Fibroblast of gingiva (primary cell): ENCODE measurements at regions not wholly inside any gene's neighbourhood (a gene's known extent, or its start where the extent isn't known, plus 50 kb on each side); places are given as distances from the start of the nearest gene placed in this dataset.
"Not testable (repeated sequence)": the region's sequence is repeated elsewhere in the genome, so short reads cannot be mapped to it uniquely, and the experiment has no call there.

Source experiments
- DNase-seq: peaks from one replicate; pipeline ENCODE4 v3.0.0-alpha.2; 2011; ENCODE audit warnings: low read depth

DNA sequence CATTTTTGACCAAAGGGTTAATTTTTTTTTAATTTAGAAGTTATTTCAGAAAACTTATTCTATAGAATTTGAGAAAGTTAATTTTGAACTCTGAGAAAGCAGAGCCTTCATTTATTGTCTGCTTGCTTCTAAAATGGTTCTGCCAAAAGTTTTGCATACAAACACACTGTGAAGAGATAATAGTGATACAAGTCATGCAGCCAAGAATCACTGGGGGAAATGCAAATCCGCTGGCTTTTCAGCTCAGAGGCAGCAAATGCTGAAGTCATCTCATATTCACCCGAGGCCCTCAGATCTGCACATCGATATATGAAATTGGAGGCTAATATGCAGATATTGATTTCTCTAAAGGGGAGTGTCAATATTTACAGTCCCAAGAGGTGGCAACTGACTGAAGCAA lies 186.2 kb downstream of the KIT start:
- DNase-seq: no peak

- DNase-seq: no peak
Observed at GRCh38 chr4:54843106-54843505, 185.3 kb downstream of the KIT start.

DNA sequence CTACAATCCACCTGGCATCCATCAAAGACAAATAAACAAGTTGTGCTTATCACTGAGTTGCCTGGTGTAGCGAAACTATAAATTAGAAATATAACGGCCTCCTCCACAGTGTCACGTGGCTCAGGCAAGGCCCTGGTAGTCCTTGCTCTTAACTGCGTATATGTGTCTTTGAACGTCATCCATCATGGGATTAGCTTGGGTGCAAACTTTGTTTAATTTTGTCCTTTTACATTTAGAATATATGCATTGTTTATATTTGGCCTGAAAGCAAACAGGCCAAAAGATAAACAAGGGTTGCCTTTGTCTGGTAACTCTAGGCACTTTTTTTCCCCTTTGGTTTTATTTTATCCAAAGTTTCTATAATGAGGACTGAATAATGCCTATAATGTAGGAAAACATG lies 184.9 kb downstream of the KIT start:
- no peak for DNase-seq

DNA sequence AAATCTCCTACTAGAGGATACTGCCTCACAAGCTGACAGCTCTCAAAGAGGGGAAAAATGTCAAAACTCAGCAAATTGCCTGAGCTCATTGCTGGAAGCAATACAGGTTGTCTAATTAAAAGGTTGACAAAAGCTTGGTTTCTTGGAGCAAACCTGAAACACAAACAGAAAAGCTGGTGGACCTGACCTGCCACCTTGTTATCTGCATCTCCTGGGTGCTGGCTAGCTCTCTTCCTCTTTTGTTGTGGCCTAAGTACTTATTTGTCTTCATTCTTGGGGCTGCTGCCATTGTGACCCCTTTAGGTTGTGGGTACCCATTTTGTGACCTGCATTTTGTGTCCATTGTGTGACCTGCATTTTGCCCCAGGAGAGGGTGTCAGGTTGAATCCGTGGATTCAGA lies 184.5 kb downstream of the KIT start:
- DNase-seq: no peak

DNA sequence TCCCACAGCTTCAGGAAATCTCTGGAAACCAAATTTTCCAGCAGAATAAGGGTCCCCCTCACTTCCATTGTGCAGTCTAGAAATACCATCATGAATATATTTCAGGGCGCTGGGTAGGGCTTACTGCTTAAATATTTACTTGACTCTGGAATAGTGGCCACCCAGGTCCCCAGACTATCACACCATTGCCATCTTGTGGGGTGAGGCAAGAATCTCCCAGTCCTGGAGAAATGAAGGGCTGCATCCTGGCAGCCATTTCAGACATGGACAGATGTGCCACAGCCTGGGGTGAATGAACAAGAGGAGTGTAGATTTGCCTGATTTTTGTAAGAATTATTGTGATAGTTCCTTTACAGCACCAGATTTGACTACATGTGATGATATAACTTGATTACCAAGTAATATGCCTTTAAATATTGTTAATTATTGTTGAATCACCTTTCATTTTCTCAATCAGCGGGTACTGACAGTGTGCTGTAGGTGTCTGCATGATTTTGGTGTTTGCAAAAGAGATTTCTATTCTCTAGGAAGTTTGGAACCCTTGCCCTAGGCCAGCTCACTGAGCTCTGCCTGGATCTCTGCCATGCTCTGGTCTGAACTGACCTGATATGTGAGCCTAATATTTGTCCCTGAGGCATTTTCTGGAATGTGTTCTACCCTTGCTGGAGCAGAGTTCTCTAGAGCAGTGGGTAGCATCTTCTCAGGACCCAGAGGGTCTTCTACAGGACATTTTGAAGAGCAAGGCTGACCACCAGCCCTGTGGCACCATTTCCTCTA lies 183.4 kb downstream of the KIT start:
- DNase-seq: no peak

DNA sequence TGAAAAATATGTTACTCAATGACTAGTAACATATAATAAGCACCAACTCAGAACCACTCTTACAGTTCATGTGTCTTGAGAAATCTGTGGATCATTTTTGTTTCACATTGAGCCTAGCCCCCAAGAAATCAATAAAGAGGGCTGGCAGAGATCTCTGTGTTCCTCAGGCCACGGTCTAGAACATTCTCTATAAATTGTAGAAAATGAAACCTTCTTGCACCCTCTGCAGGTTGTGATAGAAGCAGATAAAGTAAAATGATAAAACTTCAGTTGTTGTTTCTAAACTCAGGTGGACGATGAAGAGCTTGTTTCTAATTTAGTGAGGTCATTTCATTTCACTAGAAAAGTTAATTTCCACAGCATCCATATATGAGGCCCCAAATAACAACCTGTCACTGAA lies 182.7 kb downstream of the KIT start:
- no peak for DNase-seq

- no peak for DNase-seq
Observed at GRCh38 chr4:54838301-54838700, 180.5 kb downstream of the KIT start.

DNA sequence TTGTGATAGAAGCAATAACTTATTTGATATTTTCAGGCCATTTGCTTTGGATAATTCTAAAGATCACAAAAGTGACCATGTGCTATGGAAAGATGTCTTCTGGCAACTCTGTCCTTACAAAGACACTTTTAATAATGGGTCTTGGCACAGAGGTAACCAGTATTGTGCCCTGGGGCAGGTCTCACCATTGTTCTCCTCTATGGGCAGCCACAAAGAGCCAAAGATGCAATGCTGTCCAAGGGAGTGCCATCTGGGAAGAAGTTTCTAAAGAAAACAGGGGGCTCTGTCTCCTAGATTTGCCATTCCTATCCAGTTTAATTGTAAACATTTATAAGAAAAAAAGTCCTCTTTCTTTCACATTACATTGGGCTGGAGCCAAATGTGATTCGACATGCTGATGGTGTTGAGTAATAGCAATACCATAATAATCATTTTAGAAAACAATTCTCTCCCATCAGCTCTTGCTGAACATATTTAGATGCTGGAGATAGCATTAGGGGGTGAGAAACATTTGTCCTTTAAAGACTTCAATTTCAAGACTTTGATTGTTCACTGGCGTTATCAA lies 179.9 kb downstream of the KIT start:
- no peak for DNase-seq

- not testable (repeated sequence) for DNase-seq
Observed at GRCh38 chr4:54828361-54828760, 170.6 kb downstream of the KIT start.

- DNase-seq: no peak
Observed at GRCh38 chr4:54823616-54824015, 165.9 kb downstream of the KIT start.

DNA sequence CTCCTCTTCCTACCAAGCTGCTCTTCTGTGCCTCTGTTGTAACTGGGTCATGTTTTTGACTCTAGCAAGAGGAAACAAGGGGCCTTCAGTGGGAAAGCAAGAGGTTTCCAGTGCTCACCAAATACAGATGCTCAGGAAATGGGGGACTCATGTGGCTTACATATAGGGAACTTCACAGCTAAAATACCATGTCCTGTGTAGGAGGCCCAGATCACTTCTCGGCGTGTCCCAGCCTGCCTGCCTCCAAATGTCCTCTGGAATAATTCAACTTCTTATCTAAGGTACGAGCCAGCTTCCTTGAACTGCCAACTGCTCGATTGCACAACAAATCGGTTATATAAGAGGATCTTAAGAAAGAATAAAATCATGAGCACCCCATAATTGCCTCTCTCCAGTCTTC lies 161.3 kb downstream of the KIT start:
- no peak for DNase-seq

DNA sequence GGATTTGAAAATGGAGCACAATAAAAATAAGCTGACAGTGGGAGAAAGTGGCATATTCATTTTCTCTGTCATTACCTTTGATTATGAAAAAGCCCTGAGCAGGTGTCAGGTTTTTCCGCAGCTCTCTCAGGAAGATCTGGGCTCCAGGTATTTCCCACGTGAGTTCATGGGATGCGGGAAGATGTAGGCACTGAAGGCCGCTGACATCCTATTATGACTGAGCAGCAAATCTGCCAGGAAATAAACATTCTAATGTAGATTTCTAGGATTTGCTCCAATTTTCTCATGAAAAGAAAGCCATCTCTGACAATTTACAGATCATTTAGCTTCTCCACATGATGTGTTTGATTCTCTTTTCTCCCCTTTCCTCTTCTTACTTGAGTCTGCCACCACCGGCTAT lies 160.7 kb downstream of the KIT start:
- no peak for DNase-seq

DNA sequence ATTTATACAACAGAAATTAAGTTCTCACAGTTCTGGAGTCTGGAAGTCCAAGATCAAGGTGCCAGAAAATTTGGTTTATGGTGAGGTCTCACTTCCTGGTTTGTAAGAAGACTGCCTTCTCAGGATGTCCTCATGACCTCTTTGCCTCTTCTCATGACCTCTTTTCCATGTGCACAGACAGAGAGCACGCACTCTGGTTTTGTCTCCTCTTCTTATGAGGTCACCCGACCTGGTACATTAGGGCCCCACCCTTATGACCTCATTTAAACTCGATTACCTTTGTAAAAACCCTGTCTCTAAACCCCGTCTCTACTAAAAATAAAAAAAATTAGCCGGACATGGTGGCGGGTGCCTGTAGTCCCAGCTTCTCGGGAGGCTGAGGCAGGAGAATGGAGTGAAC lies 155.9 kb downstream of the KIT start:
- DNase-seq: no peak

DNA sequence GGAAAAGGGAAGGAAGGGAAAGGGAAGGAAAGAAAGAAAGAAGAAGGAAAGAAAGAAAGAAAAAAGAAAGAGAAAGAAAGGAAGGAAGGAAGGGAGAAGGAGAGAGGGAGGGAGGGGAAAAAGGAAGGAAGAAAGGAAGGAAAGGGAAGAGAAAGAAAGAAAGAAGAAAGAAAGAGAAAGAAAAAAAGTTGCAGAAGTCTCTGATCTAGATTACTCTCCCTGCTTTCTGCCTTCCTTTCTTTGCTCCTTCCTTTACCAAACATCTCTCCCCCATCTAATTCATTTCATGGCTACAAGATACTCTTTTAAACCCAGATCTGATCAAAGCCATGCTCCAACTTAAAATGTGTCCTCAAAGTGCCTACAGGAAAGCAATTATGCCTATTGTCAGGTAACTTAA lies 148.6 kb downstream of the KIT start:
- DNase-seq: no peak

- no peak for DNase-seq
Observed at GRCh38 chr4:54802336-54802735, 144.6 kb downstream of the KIT start.

DNA sequence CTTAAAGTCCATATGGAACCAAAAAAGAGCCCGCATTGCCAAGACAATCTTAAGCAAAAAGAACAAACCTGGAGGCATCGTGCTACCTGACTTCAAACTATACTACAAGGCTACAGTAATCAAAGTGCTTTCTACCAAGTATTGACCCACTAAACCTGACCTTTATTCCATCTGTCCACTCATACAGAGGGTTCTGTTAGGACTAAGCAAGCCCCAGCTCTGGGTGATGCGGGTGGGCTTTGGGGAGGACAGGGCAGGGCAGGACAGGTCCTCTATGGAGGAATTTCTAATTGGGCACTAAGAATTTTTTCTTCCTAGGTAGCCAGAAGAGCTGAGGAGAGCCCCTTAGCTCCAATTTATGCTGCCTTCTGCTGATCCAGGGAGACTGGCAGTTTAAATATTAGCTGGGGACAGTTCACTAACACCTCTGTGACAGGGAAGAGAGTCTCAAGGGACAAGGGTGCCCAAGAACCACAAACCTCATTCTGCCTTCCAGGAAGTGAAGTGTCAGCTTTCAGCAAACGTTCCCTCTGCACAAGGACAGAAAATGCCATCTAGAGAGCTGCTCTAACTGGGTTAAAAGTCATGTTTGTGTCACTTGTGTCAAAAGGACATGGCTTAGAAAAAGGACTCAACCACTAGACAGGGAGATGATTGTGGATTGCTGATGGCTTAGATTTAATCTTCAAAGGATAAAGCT lies 143.2 kb downstream of the KIT start:
- no peak for DNase-seq

- DNase-seq: no peak
Observed at GRCh38 chr4:54794579-54794978, 136.8 kb downstream of the KIT start.

GRCh38 chr4:54793856-54794422 lies 136.2 kb downstream of the KIT start:
- DNase-seq: no peak
